Glutamatergic neuron (in vitro differentiated cells): ENCODE measurements at regions not wholly inside any gene's neighbourhood (a gene's known extent, or its start where the extent isn't known, plus 50 kb on each side); places are given as distances from the start of the nearest gene placed in this dataset.

Experiments
- DNase-seq: peaks from one replicate; pipeline ENCODE4 v3.0.0; 2022
- H3K27ac Mint-ChIP-seq: one replicate; pipeline ENCODE4 v1.8.0; 2020; ENCODE audit warnings: mild to moderate bottlenecking, mixed read lengths, inconsistent platforms; ENCODE audit not compliant: unreplicated experiment
- H3K27me3 Mint-ChIP-seq: one replicate; pipeline ENCODE4 v1.8.0; 2020; ENCODE audit warnings: mild to moderate bottlenecking, moderate library complexity, mixed read lengths, inconsistent platforms; ENCODE audit not compliant: unreplicated experiment
- H3K36me3 Mint-ChIP-seq: one replicate; pipeline ENCODE4 v1.8.0; 2020; ENCODE audit warnings: mild to moderate bottlenecking, mixed read lengths, inconsistent platforms; ENCODE audit not compliant: unreplicated experiment
- H3K4me1 Mint-ChIP-seq: one replicate; pipeline ENCODE4 v1.8.0; 2020; ENCODE audit warnings: mild to moderate bottlenecking, low read depth, mixed read lengths, inconsistent platforms; ENCODE audit not compliant: unreplicated experiment
- H3K4me3 Mint-ChIP-seq: one replicate; pipeline ENCODE4 v1.8.0; 2020; ENCODE audit warnings: mild to moderate bottlenecking, mixed read lengths, inconsistent platforms; ENCODE audit not compliant: unreplicated experiment
- H3K9me3 Mint-ChIP-seq: one replicate; pipeline ENCODE4 v1.8.0; 2020; ENCODE audit warnings: mild to moderate bottlenecking, moderate library complexity, mixed read lengths, inconsistent platforms; ENCODE audit not compliant: unreplicated experiment
- CTCF ChIP-seq: fragments of 200-600 bp; sonication (generic); IDR thresholded peaks from one replicate; pipeline ENCODE4 v1.5.0; 2021; ENCODE audit not compliant: partially characterized antibody, unreplicated experiment

- no peak for TF ChIP-seq CTCF
- H3K9me3 Mint-ChIP-seq = no peaks in the 10 kb centered on the region
- H3K4me1 Mint-ChIP-seq = peaks cover 8% of the 10 kb centered on the region
These were observed 766.1 kb upstream of the CHD1 start for GRCh38 chr5:99694884-99695283.

GRCh38 chr5:99686538-99686937, 757.7 kb upstream of the CHD1 start:
- no peak for DNase-seq
- no peak for TF ChIP-seq CTCF
- Mint-ChIP-seq H3K36me3 (no peaks in the 10 kb centered on the region), H3K27ac (no peak overlapping the region), H3K4me3 (no peak overlapping the region), H3K27me3 (no peaks in the 10 kb centered on the region), H3K4me1 (peaks cover 4% of the 10 kb centered on the region), H3K9me3 (no peaks in the 10 kb centered on the region)

More at GRCh38 chr5:99694884-99695283, 766.1 kb upstream of the CHD1 start:
- DNase-seq = no peak
- no peak overlapping the region for H3K4me3 Mint-ChIP-seq
- H3K27me3 Mint-ChIP-seq = no peaks in the 10 kb centered on the region
- no peak overlapping the region for H3K27ac Mint-ChIP-seq
- no peaks in the 10 kb centered on the region for H3K36me3 Mint-ChIP-seq

- Mint-ChIP-seq H3K36me3 (no peaks in the 10 kb centered on the region), H3K4me1 (peaks cover 21% of the 10 kb centered on the region), H3K4me3 (no peak overlapping the region), H3K27me3 (peaks cover 2% of the 10 kb centered on the region), H3K9me3 (peaks cover 2% of the 10 kb centered on the region), H3K27ac (peak overlapping the region; percentile 50)
- no peak for TF ChIP-seq CTCF
- DNase-seq = no peak
These were observed 747.2 kb upstream of the CHD1 start for GRCh38 chr5:99675974-99676373.

- peak; percentile 34 for DNase-seq
- Mint-ChIP-seq H3K9me3 (peaks cover 2% of the 10 kb centered on the region), H3K27me3 (peaks cover 2% of the 10 kb centered on the region), H3K27ac (peak overlapping the region; percentile 76), H3K36me3 (no peaks in the 10 kb centered on the region), H3K4me1 (peaks cover 23% of the 10 kb centered on the region), H3K4me3 (no peak overlapping the region)
- no peak for TF ChIP-seq CTCF
These were observed 745.3 kb upstream of the CHD1 start for GRCh38 chr5:99674101-99674500.

- no peak overlapping the region for H3K27ac Mint-ChIP-seq
- no peaks in the 10 kb centered on the region for H3K36me3 Mint-ChIP-seq
- no peaks in the 10 kb centered on the region for H3K9me3 Mint-ChIP-seq
- DNase-seq = no peak
- H3K4me1 Mint-ChIP-seq = peaks cover 1% of the 10 kb centered on the region
- H3K4me3 Mint-ChIP-seq = no peak overlapping the region
- no peak for TF ChIP-seq CTCF
- no peaks in the 10 kb centered on the region for H3K27me3 Mint-ChIP-seq
These were observed 736.2 kb upstream of the CHD1 start for GRCh38 chr5:99664972-99665371.
